NCI-H526 (cell line): ENCODE measurements at regions not wholly inside any gene's neighbourhood (a gene's known extent, or its start where the extent isn't known, plus 50 kb on each side); places are given as distances from the start of the nearest gene placed in this dataset.

Experiments used
- DNase-seq, 2 experiments: peaks; one replicate each; lab custom pipeline; 2025; lab: John Stamatoyannopoulos, UW

- DNase-seq: peak; percentile 95 to 96
Observed at GRCh38 chr11:92830377-92831155, 138.9 kb upstream of the MTNR1B start.

- DNase-seq: no peak
Observed at GRCh38 chr11:92834296-92835020, 135.0 kb upstream of the MTNR1B start.

- DNase-seq: no peak
Observed at GRCh38 chr11:92837595-92837994, 131.9 kb upstream of the MTNR1B start.

- DNase-seq: peak in 1 of 2 experiments; percentile 32
Observed at GRCh38 chr11:92838759-92839310, 130.6 kb upstream of the MTNR1B start.

GRCh38 chr11:92839450-92839849 is 130.0 kb upstream of the MTNR1B start:
- DNase-seq: no peak

- no peak for DNase-seq
Observed at GRCh38 chr11:92841719-92842118, 127.7 kb upstream of the MTNR1B start.

- DNase-seq: peak; percentile 93 to 94
Observed at GRCh38 chr11:92843455-92843854, 126.0 kb upstream of the MTNR1B start.

- DNase-seq: no peak
Observed at GRCh38 chr11:92844197-92844596, 125.3 kb upstream of the MTNR1B start.

- no peak for DNase-seq
Observed at GRCh38 chr11:92845390-92845789, 124.1 kb upstream of the MTNR1B start.

- DNase-seq: peak; percentile 56 to 70
Observed at GRCh38 chr11:92845805-92846204, 123.6 kb upstream of the MTNR1B start.

GRCh38 chr11:92846491-92847125 is 122.8 kb upstream of the MTNR1B start:
- no peak for DNase-seq

- no peak for DNase-seq
Observed at GRCh38 chr11:92848578-92848977, 120.9 kb upstream of the MTNR1B start.

- no peak for DNase-seq
Observed at GRCh38 chr11:92850296-92850826, 119.1 kb upstream of the MTNR1B start.

- no peak for DNase-seq
Observed at GRCh38 chr11:92852229-92852628, 117.2 kb upstream of the MTNR1B start.

- no peak for DNase-seq
Observed at GRCh38 chr11:92852946-92853345, 116.5 kb upstream of the MTNR1B start.

GRCh38 chr11:92854162-92854561 is 115.3 kb upstream of the MTNR1B start:
- peak in 1 of 2 experiments; percentile 25 for DNase-seq

- peak in 1 of 2 experiments; percentile 59 for DNase-seq
Observed at GRCh38 chr11:92854952-92855351, 114.5 kb upstream of the MTNR1B start.

GRCh38 chr11:92855607-92856405 is 113.6 kb upstream of the MTNR1B start:
- no peak for DNase-seq

GRCh38 chr11:92857407-92857806 is 112.0 kb upstream of the MTNR1B start:
- DNase-seq: no peak

- DNase-seq: no peak
Observed at GRCh38 chr11:92859156-92859690, 110.2 kb upstream of the MTNR1B start.

- DNase-seq: no peak
Observed at GRCh38 chr11:92861634-92862033, 107.8 kb upstream of the MTNR1B start.
